GM12872 (cell line): ENCODE measurements at regions not wholly inside any gene's neighbourhood (a gene's known extent, or its start where the extent isn't known, plus 50 kb on each side); places are given as distances from the start of the nearest gene placed in this dataset.

Experiments
- CTCF ChIP-seq: IDR thresholded peaks from 3 replicates; pipeline ENCODE4 v1.5.1; 2011; ENCODE audit warnings: low read depth, mild to moderate bottlenecking, low read length, moderate library complexity; ENCODE audit not compliant: insufficient read depth

DNA sequence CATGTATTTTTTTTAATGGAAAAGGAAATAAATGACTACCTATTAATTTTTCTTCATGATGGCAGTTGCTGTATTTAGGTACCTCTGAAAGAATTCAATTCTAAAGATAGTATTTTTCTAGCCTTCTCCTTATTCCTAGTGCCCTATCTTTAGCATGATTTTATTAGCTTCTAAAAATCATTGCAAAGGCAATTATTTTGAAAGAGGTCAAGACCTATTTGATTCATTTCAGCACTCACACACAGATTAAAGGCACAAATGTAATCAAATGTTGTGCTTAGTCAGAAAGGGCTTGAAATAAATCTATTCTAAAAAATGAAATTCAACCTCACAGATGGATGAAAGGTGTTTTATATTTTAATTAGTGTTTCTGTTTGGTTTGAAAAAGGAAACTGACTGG lies 74.8 kb upstream of the POF1B start:
- TF ChIP-seq CTCF: no peak

GRCh38 chrX:85444613-85445012 lies 65.1 kb upstream of the POF1B start:
- TF ChIP-seq CTCF: no peak
